ENCODE measurements at regions not wholly inside any gene's neighbourhood (a gene's known extent, or its start where the extent isn't known, plus 50 kb on each side); places are given as distances from the start of the nearest gene placed in this dataset.
"Not testable (repeated sequence)": the region's sequence is repeated elsewhere in the genome, so short reads cannot be mapped to it uniquely, and the experiment has no call there.

DNA sequence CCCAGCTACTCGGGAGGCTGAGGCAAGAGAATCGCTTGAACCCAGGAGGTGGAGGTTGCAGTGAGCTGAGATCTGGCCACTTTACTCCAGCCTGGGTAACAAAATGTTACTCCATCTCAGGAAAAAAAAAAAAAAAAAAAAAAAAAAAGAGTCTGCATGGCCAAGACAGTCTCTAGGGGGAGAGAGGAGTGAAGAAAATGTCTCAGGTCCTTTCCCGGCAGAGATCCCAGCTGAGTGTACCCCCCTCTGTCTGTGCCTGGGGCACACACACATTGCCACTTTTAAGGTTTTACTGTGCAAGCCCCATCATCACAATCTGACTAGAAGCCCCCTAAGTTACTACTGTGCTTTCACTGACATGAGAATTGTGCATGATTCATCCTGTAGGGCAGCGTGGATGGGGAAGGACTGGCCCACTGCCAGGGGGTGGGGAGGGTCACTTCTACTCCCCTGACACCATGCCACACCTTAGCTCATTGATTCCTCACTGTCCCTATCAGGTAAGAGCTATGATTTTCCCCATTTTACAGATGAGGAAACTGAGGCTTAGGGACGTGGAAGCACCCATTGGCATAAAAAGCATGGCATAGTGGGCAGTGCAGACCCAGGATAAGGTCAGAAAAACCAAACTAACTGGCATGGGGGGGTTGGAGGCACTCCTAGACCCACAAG lies 102.3 kb upstream of the LARP1 start:
- peak; percentile 85; the same call in 1 of the 2 replicates for TF ChIP-seq KDM1A (IDR thresholded peaks at IDR 0.05; ENCODE audit: low read depth)
- TF ChIP-seq USF2 (IDR thresholded peaks at IDR 0.05) = no peak
- 0 out of 2 replicates have a peak, but pooled peaks have one; percentile 47 for TF ChIP-seq CHD4 (IDR thresholded peaks at IDR 0.05; ENCODE audit: borderline replicate concordance)
- FAIRE-seq (no peak), DNase-seq (ENCODE audit: low read depth in 1 of 2, low spot score in 1 of 2) (no peak), ATAC-seq (peak in 1 of 2 experiments; percentile 37; a peak in 3 of 6 replicates)
- Histone ChIP-seq H3K4me3 (no peak overlapping the region), H3K9me3 (no peaks in the 10 kb centered on the region), H3K4me1 (peaks cover 6% of the 10 kb centered on the region; the same call in 2 of the 3 replicates), H3K27ac (peak overlapping the region in 1 of 2 experiments; percentile 52; a peak in 3 of 6 replicates), H3K4me2 (no peak overlapping the region)
- CTCF ChIA-PET = interaction anchor here (0.5 to 1.8 kb wide), 5 partner anchors 9 to 205 kb away, joined by 3 to 6 read pairs (median 4); no protein-coding TSS in a partner anchor
- 69% methylated on average over 5 of the region's 5 CpGs for WGBS (ENCODE audit: missing lambda C conversion rate)
- POLR2A ChIA-PET = no interaction called here

GRCh38 chr5:154651795-154652194 lies 103.4 kb upstream of the LARP1 start:
- CTCF ChIA-PET = interaction anchor here (1.4 to 3.8 kb wide), 6 partner anchors 12 to 216 kb away, joined by 4 to 48 read pairs (median 11); no protein-coding TSS in a partner anchor
- H3K4me3 ChIP-seq; DNase-seq (ENCODE audit: low read depth in 1 of 2, low spot score in 1 of 2); H3K4me2 ChIP-seq; FAIRE-seq; POLR2A ChIA-PET; ATAC-seq; H3K9me3 ChIP-seq; H3K4me1 ChIP-seq; H3K27ac ChIP-seq: not testable (repeated sequence)
- WGBS (ENCODE audit: missing lambda C conversion rate) = 74% methylated on average over 5 of the region's 5 CpGs

- ChIA-PET POLR2A (interaction anchor here (0.7 kb wide), 1 partner anchor 109 kb away, joined by 3 read pairs; no protein-coding TSS in a partner anchor), CTCF (interaction anchor here (0.7 to 3.8 kb wide), 15 partner anchors 9 to 953 kb away, joined by 3 to 48 read pairs (median 4); no protein-coding TSS in a partner anchor)
- Histone ChIP-seq H3K4me3 (no peak overlapping the region), H3K27ac (no peak overlapping the region), H3K9me3 (peaks cover 4% of the 10 kb centered on the region; the same call in 1 of the 3 replicates), H3K4me1 (peaks cover 6% of the 10 kb centered on the region; the same call in 2 of the 3 replicates), H3K4me2 (no peak overlapping the region)
- TF ChIP-seq GATA3 (IDR thresholded peaks at IDR 0.05; ENCODE audit: borderline replicate concordance) (no peak), CEBPB (IDR thresholded peaks at IDR 0.05) (peak; percentile 18 to 77; a peak in 3 of 4 replicates), KDM5A (IDR thresholded peaks at IDR 0.05) (no peak)
- DNase-seq (ENCODE audit: low read depth in 1 of 2, low spot score in 1 of 2) (no peak), FAIRE-seq (no peak), ATAC-seq (no peak)
- WGBS (ENCODE audit: missing lambda C conversion rate) = 85% methylated on average over 9 of the region's 9 CpGs
Measured at GRCh38 chr5:154648706-154649105, 106.5 kb upstream of the LARP1 start.

DNA sequence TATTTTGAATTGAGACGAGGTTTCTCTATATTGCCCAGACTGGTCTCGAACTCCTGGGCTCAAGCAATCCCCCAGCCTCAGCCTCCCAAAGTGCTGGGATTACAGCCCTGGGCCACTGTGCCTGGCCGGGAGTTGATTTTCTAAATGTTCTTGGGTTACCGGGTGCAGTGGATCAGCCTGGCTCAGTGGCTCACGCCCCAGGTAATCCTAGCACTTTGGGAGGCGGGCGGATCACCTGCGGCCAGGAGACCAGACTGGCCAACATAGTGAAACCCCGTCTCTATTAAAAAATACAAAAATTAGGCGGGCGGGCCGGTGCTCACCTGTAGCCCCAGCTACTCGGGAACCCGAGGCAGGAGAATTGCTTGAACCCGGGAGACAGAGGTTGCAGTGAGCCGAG lies 106.9 kb upstream of the LARP1 start:
- FAIRE-seq = no peak

More for the DNA sequence above, 106.9 kb upstream of the LARP1 start:
- ATAC-seq (no peak), DNase-seq (ENCODE audit: low read depth in 1 of 2, low spot score in 1 of 2) (no peak)
- Histone ChIP-seq H3K9me3 (peaks cover 8% of the 10 kb centered on the region; the same call in 1 of the 3 replicates), H3K27ac (no peak overlapping the region), H3K4me3 (no peak overlapping the region), H3K4me1 (peaks cover 6% of the 10 kb centered on the region; the same call in 2 of the 3 replicates), H3K4me2 (no peak overlapping the region)
- TF ChIP-seq, protein P1, sequence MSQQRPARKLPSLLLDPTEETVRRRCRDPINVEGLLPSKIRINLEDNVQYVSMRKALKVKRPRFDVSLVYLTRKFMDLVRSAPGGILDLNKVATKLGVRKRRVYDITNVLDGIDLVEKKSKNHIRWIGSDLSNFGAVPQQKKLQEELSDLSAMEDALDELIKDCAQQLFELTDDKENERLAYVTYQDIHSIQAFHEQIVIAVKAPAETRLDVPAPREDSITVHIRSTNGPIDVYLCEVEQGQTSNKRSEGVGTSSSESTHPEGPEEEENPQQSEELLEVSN (IDR thresholded peaks at IDR 0.05; ENCODE audit: borderline replicate concordance, low read depth) = no peak
- TF ChIP-seq MAZ (IDR thresholded peaks at IDR 0.05; ENCODE audit: borderline replicate concordance, low read depth, low read length) = no peak
- TF ChIP-seq CEBPB (IDR thresholded peaks at IDR 0.05) = no peak
- TF ChIP-seq KDM5A (IDR thresholded peaks at IDR 0.05) = no peak
- TF ChIP-seq KDM1A (IDR thresholded peaks at IDR 0.05; ENCODE audit: low read depth) = no peak
- TF ChIP-seq SMC3 (IDR thresholded peaks at IDR 0.05) = no peak
- TF ChIP-seq EHMT2 (IDR thresholded peaks at IDR 0.05; ENCODE audit: low read depth) = no peak
- TF ChIP-seq EP300 (IDR thresholded peaks at IDR 0.05) = no peak
- no peak for TF ChIP-seq NR3C1 (IDR thresholded peaks at IDR 0.05)
- TF ChIP-seq NFE2L2 (conservative IDR thresholded peaks at IDR 0.05; ENCODE audit: low read length) = no peak
- no peak for TF ChIP-seq FOXS1 (CRISPR knock-in tag; IDR thresholded peaks at IDR 0.05)
- no peak for TF ChIP-seq GATA3 (IDR thresholded peaks at IDR 0.05; ENCODE audit: borderline replicate concordance)
- TF ChIP-seq TP53 (CRISPR knock-in tag; IDR thresholded peaks at IDR 0.05) = no peak
- TF ChIP-seq ZSCAN20 (CRISPR knock-in tag; IDR thresholded peaks at IDR 0.05) = no peak
- no peak for TF ChIP-seq CHD4 (IDR thresholded peaks at IDR 0.05; ENCODE audit: borderline replicate concordance)
- no peak for TF ChIP-seq JUNB (IDR thresholded peaks at IDR 0.05)
- no peak for TF ChIP-seq CBX2 (IDR thresholded peaks at IDR 0.05; ENCODE audit: borderline replicate concordance, low read depth)
- no peak for TF ChIP-seq ZFP36 (IDR thresholded peaks at IDR 0.05; ENCODE audit: borderline replicate concordance, partially characterized antibody)
- POLR2A ChIA-PET = interaction anchor here (0.7 kb wide), 1 partner anchor 109 kb away, joined by 3 read pairs; no protein-coding TSS in a partner anchor
- WGBS (ENCODE audit: missing lambda C conversion rate) = 81% methylated on average over 16 of the region's 16 CpGs
- CTCF ChIA-PET = interaction anchor here (0.7 to 3.8 kb wide), 4 partner anchors 9 to 144 kb away, joined by 3 to 30 read pairs (median 21); no protein-coding TSS in a partner anchor

Measured in A549 (cell line).